ENCODE measurements at regions not wholly inside any gene's neighbourhood (a gene's known extent, or its start where the extent isn't known, plus 50 kb on each side); places are given as distances from the start of the nearest gene placed in this dataset.
"Not testable (repeated sequence)": the region's sequence is repeated elsewhere in the genome, so short reads cannot be mapped to it uniquely, and the experiment has no call there.

- 94% methylated on average over 7 of the region's 7 CpGs for WGBS
- not testable (repeated sequence) for H3K27ac ChIP-seq (ENCODE audit: low read depth, low read length); H3K4me1 ChIP-seq (ENCODE audit: insufficient read depth, low read length); H3K9me3 ChIP-seq (ENCODE audit: insufficient read depth, low read depth, low read length); H3K4me3 ChIP-seq (ENCODE audit: low read length); H3K9ac ChIP-seq (ENCODE audit: low read depth, low read length); H3K27me3 ChIP-seq (ENCODE audit: insufficient read depth, low read length)
- peaks cover 26% of the 10 kb centered on the region for H3K36me3 ChIP-seq (ENCODE audit: insufficient read depth, low read length)
Measured at GRCh38 chr7:35853194-35853593, 52.3 kb downstream of the SEPTIN7 start.

DNA sequence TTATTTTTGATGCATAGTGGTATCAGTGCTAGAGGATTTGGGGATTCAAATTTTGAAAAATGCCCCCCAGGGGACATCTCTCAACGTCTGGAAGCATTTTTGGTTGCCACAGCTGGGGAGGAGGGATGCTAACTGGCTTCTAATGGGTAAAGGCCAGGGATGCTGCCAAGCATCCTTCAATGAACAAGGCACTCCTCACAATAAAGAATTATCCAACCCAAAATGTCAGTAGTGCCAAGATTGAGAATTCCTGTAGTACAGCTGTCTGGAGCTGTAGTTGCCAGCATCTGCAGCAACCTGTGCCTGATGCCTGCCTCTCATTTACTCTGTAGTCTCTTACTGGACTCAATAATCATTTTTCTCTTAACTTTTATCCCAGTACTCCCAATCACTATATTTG, 53.5 kb downstream of the SEPTIN7 start:
- H3K4me1 ChIP-seq (ENCODE audit: insufficient read depth, low read length): no peaks in the 10 kb centered on the region
- no peak overlapping the region for H3K27ac ChIP-seq (ENCODE audit: low read depth, low read length)
- no peaks in the 10 kb centered on the region for H3K27me3 ChIP-seq (ENCODE audit: insufficient read depth, low read length)
- 71% methylated on average over 1 of the region's 1 CpG for WGBS
- no peak overlapping the region for H3K9ac ChIP-seq (ENCODE audit: low read depth, low read length)
- H3K36me3 ChIP-seq (ENCODE audit: insufficient read depth, low read length): peaks cover 26% of the 10 kb centered on the region
- no peak overlapping the region for H3K4me3 ChIP-seq (ENCODE audit: low read length)
- H3K9me3 ChIP-seq (ENCODE audit: insufficient read depth, low read depth, low read length): peaks cover 4% of the 10 kb centered on the region; the same call in 1 of the 2 replicates

GRCh38 chr7:35856175-35856574, 55.3 kb downstream of the SEPTIN7 start:
- H3K36me3 ChIP-seq (ENCODE audit: insufficient read depth, low read length): peaks cover 23% of the 10 kb centered on the region
- WGBS: 44% methylated on average over 2 of the region's 4 CpGs
- H3K9ac ChIP-seq (ENCODE audit: low read depth, low read length): no peak overlapping the region
- no peaks in the 10 kb centered on the region for H3K27me3 ChIP-seq (ENCODE audit: insufficient read depth, low read length)
- H3K4me3 ChIP-seq (ENCODE audit: low read length): no peak overlapping the region
- H3K9me3 ChIP-seq (ENCODE audit: insufficient read depth, low read depth, low read length): peaks cover 4% of the 10 kb centered on the region; the same call in 1 of the 2 replicates
- H3K27ac ChIP-seq (ENCODE audit: low read depth, low read length): no peak overlapping the region
- H3K4me1 ChIP-seq (ENCODE audit: insufficient read depth, low read length): no peaks in the 10 kb centered on the region

- no peak overlapping the region for H3K4me3 ChIP-seq (ENCODE audit: low read length)
- WGBS: 100% methylated on average over 1 of the region's 1 CpG
- H3K36me3 ChIP-seq (ENCODE audit: insufficient read depth, low read length): peaks cover 32% of the 10 kb centered on the region
- H3K4me1 ChIP-seq (ENCODE audit: insufficient read depth, low read length): no peaks in the 10 kb centered on the region
- no peak overlapping the region for H3K27ac ChIP-seq (ENCODE audit: low read depth, low read length)
- H3K27me3 ChIP-seq (ENCODE audit: insufficient read depth, low read length): no peaks in the 10 kb centered on the region
- peaks cover 4% of the 10 kb centered on the region; the same call in 1 of the 2 replicates for H3K9me3 ChIP-seq (ENCODE audit: insufficient read depth, low read depth, low read length)
- H3K9ac ChIP-seq (ENCODE audit: low read depth, low read length): no peak overlapping the region
Measured at GRCh38 chr7:35860664-35861063, 59.8 kb downstream of the SEPTIN7 start.

- H3K9ac ChIP-seq (ENCODE audit: low read depth, low read length): no peak overlapping the region
- H3K27ac ChIP-seq (ENCODE audit: low read depth, low read length): no peak overlapping the region
- no peak overlapping the region for H3K4me3 ChIP-seq (ENCODE audit: low read length)
- no CpG with 5 or more reads among the region's 3 CpGs for WGBS
- H3K9me3 ChIP-seq (ENCODE audit: insufficient read depth, low read depth, low read length): no peaks in the 10 kb centered on the region
- H3K36me3 ChIP-seq (ENCODE audit: insufficient read depth, low read length): peaks cover 44% of the 10 kb centered on the region
- no peaks in the 10 kb centered on the region for H3K27me3 ChIP-seq (ENCODE audit: insufficient read depth, low read length)
- H3K4me1 ChIP-seq (ENCODE audit: insufficient read depth, low read length): no peaks in the 10 kb centered on the region
Measured at GRCh38 chr7:35865287-35865686, 64.4 kb downstream of the SEPTIN7 start.

- Histone ChIP-seq H3K4me1 (ENCODE audit: insufficient read depth, low read length) (peaks cover 3% of the 10 kb centered on the region; the same call in 1 of the 2 replicates), H3K27me3 (ENCODE audit: insufficient read depth, low read length) (no peaks in the 10 kb centered on the region), H3K36me3 (ENCODE audit: insufficient read depth, low read length) (peaks cover 44% of the 10 kb centered on the region), H3K4me3 (ENCODE audit: low read length) (no peak overlapping the region), H3K9me3 (ENCODE audit: insufficient read depth, low read depth, low read length) (no peaks in the 10 kb centered on the region), H3K9ac (ENCODE audit: low read depth, low read length) (no peak overlapping the region), H3K27ac (ENCODE audit: low read depth, low read length) (no peak overlapping the region)
- WGBS: no CpG with 5 or more reads among the region's 1 CpG
Measured at GRCh38 chr7:35866186-35866585, 65.3 kb downstream of the SEPTIN7 start.

DNA sequence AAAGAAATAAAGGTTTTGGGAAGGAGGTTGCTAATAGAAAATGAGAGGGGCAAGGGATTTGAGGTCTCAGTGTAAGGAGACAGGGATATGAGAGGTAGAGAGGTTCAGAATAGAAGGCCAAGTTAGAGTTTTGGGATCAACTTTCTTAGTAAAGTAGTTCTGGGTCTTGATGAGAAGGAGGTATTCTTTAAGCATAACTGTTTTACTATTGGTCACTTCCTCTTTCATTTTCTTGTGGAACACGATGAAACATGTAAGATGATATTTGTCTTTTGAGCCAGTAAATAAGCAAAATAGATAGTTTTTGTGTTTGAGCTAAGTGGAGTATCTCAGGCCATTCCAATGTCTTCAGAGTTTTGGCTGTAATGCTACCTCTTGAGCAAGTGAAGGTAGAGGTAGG, 68.3 kb downstream of the SEPTIN7 start:
- H3K4me1 ChIP-seq (ENCODE audit: insufficient read depth, low read length); H3K27me3 ChIP-seq (ENCODE audit: insufficient read depth, low read length); H3K9ac ChIP-seq (ENCODE audit: low read depth, low read length); H3K27ac ChIP-seq (ENCODE audit: low read depth, low read length); H3K9me3 ChIP-seq (ENCODE audit: insufficient read depth, low read depth, low read length); H3K4me3 ChIP-seq (ENCODE audit: low read length): not testable (repeated sequence)
- WGBS: 89% methylated on average over 1 of the region's 1 CpG
- H3K36me3 ChIP-seq (ENCODE audit: insufficient read depth, low read length): peaks cover 55% of the 10 kb centered on the region

GRCh38 chr7:35869810-35870209, 69.0 kb downstream of the SEPTIN7 start:
- H3K36me3 ChIP-seq (ENCODE audit: insufficient read depth, low read length): peaks cover 56% of the 10 kb centered on the region
- H3K4me3 ChIP-seq (ENCODE audit: low read length): no peak overlapping the region
- no peak overlapping the region for H3K27ac ChIP-seq (ENCODE audit: low read depth, low read length)
- H3K27me3 ChIP-seq (ENCODE audit: insufficient read depth, low read length): no peaks in the 10 kb centered on the region
- H3K9ac ChIP-seq (ENCODE audit: low read depth, low read length): no peak overlapping the region
- no peaks in the 10 kb centered on the region for H3K9me3 ChIP-seq (ENCODE audit: insufficient read depth, low read depth, low read length)
- WGBS: 95% methylated on average over 5 of the region's 5 CpGs
- H3K4me1 ChIP-seq (ENCODE audit: insufficient read depth, low read length): peaks cover 8% of the 10 kb centered on the region; the same call in 1 of the 2 replicates

- H3K9ac ChIP-seq (ENCODE audit: low read depth, low read length): no peak overlapping the region
- peaks cover 39% of the 10 kb centered on the region for H3K36me3 ChIP-seq (ENCODE audit: insufficient read depth, low read length)
- no peaks in the 10 kb centered on the region for H3K9me3 ChIP-seq (ENCODE audit: insufficient read depth, low read depth, low read length)
- H3K27ac ChIP-seq (ENCODE audit: low read depth, low read length): no peak overlapping the region
- peaks cover 8% of the 10 kb centered on the region; the same call in 1 of the 2 replicates for H3K4me1 ChIP-seq (ENCODE audit: insufficient read depth, low read length)
- no peaks in the 10 kb centered on the region for H3K27me3 ChIP-seq (ENCODE audit: insufficient read depth, low read length)
- H3K4me3 ChIP-seq (ENCODE audit: low read length): no peak overlapping the region
Measured at GRCh38 chr7:35871856-35872255, 71.0 kb downstream of the SEPTIN7 start.

GRCh38 chr7:35874886-35875285, 74.0 kb downstream of the SEPTIN7 start:
- H3K27me3 ChIP-seq (ENCODE audit: insufficient read depth, low read length): no peaks in the 10 kb centered on the region
- WGBS: 100% methylated on average over 1 of the region's 1 CpG
- H3K9ac ChIP-seq (ENCODE audit: low read depth, low read length): no peak overlapping the region
- H3K9me3 ChIP-seq (ENCODE audit: insufficient read depth, low read depth, low read length): no peaks in the 10 kb centered on the region
- H3K27ac ChIP-seq (ENCODE audit: low read depth, low read length): no peak overlapping the region
- H3K4me1 ChIP-seq (ENCODE audit: insufficient read depth, low read length): peaks cover 8% of the 10 kb centered on the region; the same call in 1 of the 2 replicates
- H3K36me3 ChIP-seq (ENCODE audit: insufficient read depth, low read length): peaks cover 37% of the 10 kb centered on the region
- H3K4me3 ChIP-seq (ENCODE audit: low read length): no peak overlapping the region

- H3K36me3 ChIP-seq (ENCODE audit: insufficient read depth, low read length): peaks cover 37% of the 10 kb centered on the region
- H3K27ac ChIP-seq (ENCODE audit: low read depth, low read length): no peak overlapping the region
- H3K4me1 ChIP-seq (ENCODE audit: insufficient read depth, low read length): peaks cover 8% of the 10 kb centered on the region; the same call in 1 of the 2 replicates
- no peak overlapping the region for H3K9ac ChIP-seq (ENCODE audit: low read depth, low read length)
- H3K4me3 ChIP-seq (ENCODE audit: low read length): no peak overlapping the region
- H3K9me3 ChIP-seq (ENCODE audit: insufficient read depth, low read depth, low read length): no peaks in the 10 kb centered on the region
- 50% methylated on average over 2 of the region's 2 CpGs for WGBS
- H3K27me3 ChIP-seq (ENCODE audit: insufficient read depth, low read length): no peaks in the 10 kb centered on the region
Measured at GRCh38 chr7:35875292-35875691, 74.4 kb downstream of the SEPTIN7 start.

DNA sequence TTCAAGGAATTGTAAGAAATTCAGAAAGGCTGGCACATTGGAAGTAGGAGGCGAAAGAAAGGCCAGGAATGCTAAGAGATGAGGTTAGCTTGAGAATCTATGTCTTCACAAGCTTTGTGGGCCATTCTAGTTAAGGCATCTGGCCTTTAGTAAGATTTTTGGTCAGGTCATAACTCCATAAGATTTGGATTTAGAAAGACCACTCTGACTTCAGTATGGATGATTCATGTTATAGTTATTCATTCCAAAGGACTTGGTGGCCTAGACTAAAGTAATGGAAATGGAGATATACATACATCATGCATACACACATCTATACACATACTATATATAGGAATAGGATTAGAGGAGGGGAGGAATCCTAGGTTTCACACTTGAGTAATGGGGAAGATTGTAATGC, 77.5 kb downstream of the SEPTIN7 start:
- 97% methylated on average over 1 of the region's 1 CpG for WGBS
- no peak overlapping the region for H3K4me3 ChIP-seq (ENCODE audit: low read length)
- H3K9ac ChIP-seq (ENCODE audit: low read depth, low read length): no peak overlapping the region
- H3K4me1 ChIP-seq (ENCODE audit: insufficient read depth, low read length): no peaks in the 10 kb centered on the region
- H3K27ac ChIP-seq (ENCODE audit: low read depth, low read length): no peak overlapping the region
- peaks cover 42% of the 10 kb centered on the region for H3K36me3 ChIP-seq (ENCODE audit: insufficient read depth, low read length)
- no peaks in the 10 kb centered on the region for H3K27me3 ChIP-seq (ENCODE audit: insufficient read depth, low read length)
- H3K9me3 ChIP-seq (ENCODE audit: insufficient read depth, low read depth, low read length): no peaks in the 10 kb centered on the region

Measured in HUES64 (cell line).